H1 (cell line): ENCODE measurements at regions not wholly inside any gene's neighbourhood (a gene's known extent, or its start where the extent isn't known, plus 50 kb on each side); places are given as distances from the start of the nearest gene placed in this dataset.

Experiments
- CTCF ChIA-PET: fragments of 300-600 bp; sonication (Branson Sonifier 250); formaldehyde crosslinking; loops from one replicate; lab custom pipeline; 2021; ENCODE audit not compliant: partially characterized antibody; lab: Charles Lee
- POLR2A ChIA-PET: fragments of 300-600 bp; sonication (Branson Sonifier 250); formaldehyde crosslinking; loops from one replicate; lab custom pipeline; 2021; ENCODE audit warnings: inconsistent platforms; ENCODE audit not compliant: partially characterized antibody; lab: Charles Lee
- DNase-seq, 2 experiments: peaks; one replicate each; pipeline versions ENCODE4 v3.0.0 to v3.0.0-alpha.2; 2010 to 2022; ENCODE audit warnings: low spot score in 2 of 2, low read depth in 1 of 2, mixed read lengths in 1 of 2
- FAIRE-seq: peaks from 2 replicates; lab custom pipeline; 2011; peaks lifted over from hg19 to GRCh38; lab: Jason Lieb, UNC
- H2AFZ ChIP-seq: 2 replicates; pipeline ENCODE4 v1.8.1; 2012; ENCODE audit warnings: low read length, inconsistent platforms
- H2AK5ac ChIP-seq: 2 replicates; pipeline ENCODE4 v1.6.1; 2013; ENCODE audit warnings: low read depth, low read length
- H2BK120ac ChIP-seq: replicated peaks from 2 replicates; pipeline ENCODE3; 2013; ENCODE audit warnings: low read depth, low read length, inconsistent platforms
- H2BK12ac ChIP-seq: 2 replicates; pipeline ENCODE4 v1.6.1; 2013; ENCODE audit warnings: low read depth, low read length
- H2BK15ac ChIP-seq: 2 replicates; pipeline ENCODE4 v1.6.1; 2013; ENCODE audit warnings: low read length
- H2BK20ac ChIP-seq: 2 replicates; pipeline ENCODE4 v1.6.1; 2013; ENCODE audit warnings: low read length
- H2BK5ac ChIP-seq: 2 replicates; pipeline ENCODE4 v1.6.1; 2013; ENCODE audit warnings: low read depth, low read length
- H3K14ac ChIP-seq: 2 replicates; pipeline ENCODE4 v1.6.1; 2013; ENCODE audit warnings: inconsistent platforms; ENCODE audit not compliant: insufficient read length
- H3K18ac ChIP-seq: 2 replicates; pipeline ENCODE4 v1.6.1; 2013; ENCODE audit warnings: low read length; ENCODE audit errors: extremely low read depth
- H3K23ac ChIP-seq: 2 replicates; pipeline ENCODE4 v1.6.1; 2013; ENCODE audit warnings: inconsistent platforms; ENCODE audit not compliant: insufficient read length
- H3K23me2 ChIP-seq: 2 replicates; pipeline ENCODE4 v1.6.1; 2013; ENCODE audit warnings: low read depth, low read length
- H3K27ac ChIP-seq: 2 replicates; pipeline ENCODE4 v1.6.1; 2011; ENCODE audit warnings: low read depth, low read length, inconsistent platforms
- H3K27me3 ChIP-seq, 4 experiments: replicated peaks in 1 of 4; 1 replicate in 1 of 4; 2 replicates in 3 of 4; pipeline versions ENCODE4 v1.6.1 to v1.8.1; 2011 to 2013; ENCODE audit warnings: low read length in 3 of 4, mild to moderate bottlenecking in 3 of 4, inconsistent platforms in 2 of 4, mixed read lengths in 2 of 4, moderate library complexity in 1 of 4; ENCODE audit not compliant: control insufficient read depth in 3 of 4, insufficient read depth in 3 of 4; ENCODE audit errors: extremely low read depth in 1 of 4
- H3K36me3 ChIP-seq, 4 experiments: 2 replicates each; pipeline versions ENCODE4 v1.6.1 to v1.8.1; 2011 to 2013; ENCODE audit warnings: mild to moderate bottlenecking in 4 of 4, low read length in 3 of 4, moderate library complexity in 2 of 4, control low read depth in 1 of 4, inconsistent platforms in 1 of 4; ENCODE audit not compliant: insufficient read depth in 4 of 4, control insufficient read depth in 2 of 4
- H3K4ac ChIP-seq: replicated peaks from 2 replicates; pipeline ENCODE3; 2013; ENCODE audit warnings: low read length, low read depth, mixed read lengths, inconsistent platforms; ENCODE audit not compliant: insufficient read length
- H3K4me1 ChIP-seq, 4 experiments: replicated peaks in 1 of 4; 1 replicate in 1 of 4; 2 replicates in 3 of 4; pipeline versions ENCODE4 v1.6.1 to v1.8.1; 2011 to 2013; ENCODE audit warnings: low read length in 3 of 4, inconsistent platforms in 2 of 4, mixed read lengths in 1 of 4; ENCODE audit not compliant: insufficient read depth in 4 of 4, control insufficient read depth in 3 of 4
- H3K4me2 ChIP-seq, 2 experiments: 2 replicates each; pipeline versions ENCODE4 v1.6.1 to v1.8.1; 2011 to 2013; ENCODE audit warnings: low read depth in 2 of 2, low read length in 2 of 2, control low read depth in 1 of 2, inconsistent platforms in 1 of 2, mild to moderate bottlenecking in 1 of 2; ENCODE audit not compliant: insufficient read depth in 1 of 2
- H3K4me3 ChIP-seq, 4 experiments: fragments of 200-600, 300-600 bp in 1 of 4; sonication (generic), shearing (Covaris generic), sonication (Bioruptor Twin) in 1 of 4; 2 replicates each; pipeline versions ENCODE4 v1.5.1 to v1.8.1; 2011 to 2016; ENCODE audit warnings: low read length in 4 of 4, low read depth in 3 of 4, control low read depth in 2 of 4, inconsistent platforms in 2 of 4, mild to moderate bottlenecking in 2 of 4, mixed read lengths in 1 of 4, moderate library complexity in 1 of 4; ENCODE audit not compliant: insufficient read depth in 2 of 4; ENCODE audit errors: extremely low read depth in 1 of 4
- H3K56ac ChIP-seq: replicated peaks from 2 replicates; pipeline ENCODE3; 2013; ENCODE audit warnings: low read depth, mild to moderate bottlenecking, mixed read lengths, low read length, inconsistent platforms; ENCODE audit not compliant: insufficient read length
- H3K79me1 ChIP-seq: 2 replicates; pipeline ENCODE4 v1.6.1; 2013; ENCODE audit warnings: low read depth, low read length, control low read depth
- H3K79me2 ChIP-seq, 2 experiments: 2 replicates each; pipeline versions ENCODE4 v1.6.1 to v1.8.1; 2012 to 2013; ENCODE audit warnings: low read length in 2 of 2, mild to moderate bottlenecking in 2 of 2, inconsistent platforms in 1 of 2; ENCODE audit not compliant: insufficient read depth in 2 of 2, control insufficient read depth in 1 of 2
- H3K9ac ChIP-seq, 4 experiments: replicated peaks in 1 of 4; 1 replicate in 1 of 4; 2 replicates in 3 of 4; pipeline versions ENCODE4 v1.6.1 to v1.8.1; 2011 to 2013; ENCODE audit warnings: low read depth in 3 of 4, low read length in 3 of 4, control low read depth in 2 of 4, mild to moderate bottlenecking in 2 of 4, moderate library complexity in 2 of 4, inconsistent platforms in 1 of 4; ENCODE audit errors: extremely low read depth in 1 of 4
- H3K9me3 ChIP-seq, 2 experiments: 2 replicates each; pipeline versions ENCODE4 v1.6.1 to v1.8.1; 2012 to 2013; ENCODE audit warnings: mild to moderate bottlenecking in 2 of 2, moderate library complexity in 2 of 2, control low read depth in 1 of 2, inconsistent platforms in 1 of 2, low read depth in 1 of 2, low read length in 1 of 2, mixed read lengths in 1 of 2; ENCODE audit not compliant: insufficient read depth in 2 of 2
- H4K20me1 ChIP-seq, 2 experiments: replicated peaks in 1 of 2; 2 replicates each; pipeline versions ENCODE3 to v1.8.1; 2011 to 2013; ENCODE audit warnings: inconsistent platforms in 2 of 2, low read length in 2 of 2, mild to moderate bottlenecking in 1 of 2; ENCODE audit not compliant: insufficient read depth in 2 of 2, control insufficient read depth in 1 of 2
- H4K5ac ChIP-seq: 2 replicates; pipeline ENCODE4 v1.6.1; 2013; ENCODE audit warnings: low read length, low read depth, mixed read lengths, inconsistent platforms; ENCODE audit not compliant: insufficient read length
- H4K8ac ChIP-seq: 2 replicates; pipeline ENCODE4 v1.8.0; 2013; ENCODE audit warnings: mild to moderate bottlenecking, moderate library complexity, low read length, inconsistent platforms; ENCODE audit not compliant: insufficient read depth; ENCODE audit errors: extremely low read depth
- H4K91ac ChIP-seq: replicated peaks from 2 replicates; pipeline ENCODE3; 2013; ENCODE audit warnings: low read length, mixed read lengths, inconsistent platforms; ENCODE audit not compliant: insufficient read length
- CEBPB ChIP-seq: IDR thresholded peaks from 2 replicates; pipeline ENCODE4 v1.6.1; 2012; ENCODE audit warnings: low read depth, low read length
- HDAC2 ChIP-seq, 2 experiments: fragments of 300-600 bp in 1 of 2; sonication (generic) in 1 of 2; IDR thresholded peaks; 2 replicates each; pipeline ENCODE4 v1.6.1; 2011 to 2012; ENCODE audit warnings: low read depth in 2 of 2, low read length in 2 of 2, mild to moderate bottlenecking in 2 of 2, moderate library complexity in 2 of 2, borderline replicate concordance in 1 of 2, inconsistent platforms in 1 of 2
- RFX5 ChIP-seq: IDR thresholded peaks from 2 replicates; pipeline ENCODE4 v1.6.1; 2011; ENCODE audit warnings: low read depth, low read length, improper control_type of control experiment, borderline replicate concordance
- SRF ChIP-seq: IDR thresholded peaks from 2 replicates; pipeline ENCODE4 v1.6.1; 2011; ENCODE audit warnings: mild to moderate bottlenecking, low read depth, low read length, moderate library complexity
- TBP ChIP-seq: IDR thresholded peaks from 2 replicates; pipeline ENCODE4 v1.6.1; 2011; ENCODE audit warnings: low read depth, low read length, improper control_type of control experiment
- TEAD4 ChIP-seq: IDR thresholded peaks from 2 replicates; pipeline ENCODE4 v1.6.1; 2012; ENCODE audit warnings: low read depth, low read length, inconsistent platforms, mixed read lengths
- WGBS, 2 experiments: shearing (Covaris generic) in 1 of 2; methylation state at CpG; one replicate each; pipeline versions ENCODE4 v1.1.6 to v1.1.7; 2013 to 2015; ENCODE audit warnings: low lambda C conversion rate in 2 of 2, mixed read lengths in 2 of 2, inconsistent platforms in 1 of 2, low coverage in 1 of 2, missing lambda C conversion rate in 1 of 2; ENCODE audit not compliant: insufficient replicate concordance in 2 of 2, insufficient coverage in 1 of 2, insufficient read length in 1 of 2; ENCODE audit errors: extremely low coverage in 1 of 2, missing lambda C conversion rate in 1 of 2; 5-methylcytosine and 5-hydroxymethylcytosine counted together
- TF ChIP-seq, protein P1 (sequence below), 3 experiments: IDR thresholded peaks; 1 replicate in 2 of 3; 2 replicates in 1 of 3; pipeline versions ENCODE4 v1.5.1 to v1.6.1; 2011; ENCODE audit warnings: low read length in 3 of 3, mild to moderate bottlenecking in 3 of 3, inconsistent platforms in 2 of 3, low read depth in 1 of 3, moderate library complexity in 1 of 3; ENCODE audit not compliant: insufficient read depth in 1 of 3; ENCODE audit errors: control extremely low read depth in 1 of 3

DNA sequence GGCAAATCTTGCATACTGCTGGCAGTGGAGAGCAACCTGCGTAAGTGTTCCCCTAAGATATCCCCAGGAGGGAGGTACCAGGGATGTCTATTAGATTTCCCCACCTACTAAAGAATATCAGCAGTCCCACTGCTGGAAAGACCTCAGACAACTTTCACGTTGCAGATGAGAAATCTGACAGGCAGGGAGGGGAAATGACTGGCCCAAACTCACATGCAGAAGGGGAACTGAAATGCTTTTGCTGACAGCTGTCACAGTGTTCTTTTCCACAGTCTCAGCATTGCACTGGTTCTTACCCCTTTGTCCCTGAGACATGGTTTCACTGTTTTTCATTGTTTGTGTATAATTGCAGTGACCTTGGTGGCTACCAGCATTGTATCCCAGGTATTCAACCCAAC lies 84.8 kb upstream of the ATP1A1 start:
- FAIRE-seq: no peak
- ChIA-PET CTCF (no interaction called here), POLR2A (no interaction called here)
- no peak for TF ChIP-seq RFX5
- no peak for TF ChIP-seq HDAC2 (IDR thresholded peaks at IDR 0.05; ENCODE audit: borderline replicate concordance in 1 of 2, low read depth in 2 of 2, low read length in 2 of 2)
- TF ChIP-seq, protein P1, sequence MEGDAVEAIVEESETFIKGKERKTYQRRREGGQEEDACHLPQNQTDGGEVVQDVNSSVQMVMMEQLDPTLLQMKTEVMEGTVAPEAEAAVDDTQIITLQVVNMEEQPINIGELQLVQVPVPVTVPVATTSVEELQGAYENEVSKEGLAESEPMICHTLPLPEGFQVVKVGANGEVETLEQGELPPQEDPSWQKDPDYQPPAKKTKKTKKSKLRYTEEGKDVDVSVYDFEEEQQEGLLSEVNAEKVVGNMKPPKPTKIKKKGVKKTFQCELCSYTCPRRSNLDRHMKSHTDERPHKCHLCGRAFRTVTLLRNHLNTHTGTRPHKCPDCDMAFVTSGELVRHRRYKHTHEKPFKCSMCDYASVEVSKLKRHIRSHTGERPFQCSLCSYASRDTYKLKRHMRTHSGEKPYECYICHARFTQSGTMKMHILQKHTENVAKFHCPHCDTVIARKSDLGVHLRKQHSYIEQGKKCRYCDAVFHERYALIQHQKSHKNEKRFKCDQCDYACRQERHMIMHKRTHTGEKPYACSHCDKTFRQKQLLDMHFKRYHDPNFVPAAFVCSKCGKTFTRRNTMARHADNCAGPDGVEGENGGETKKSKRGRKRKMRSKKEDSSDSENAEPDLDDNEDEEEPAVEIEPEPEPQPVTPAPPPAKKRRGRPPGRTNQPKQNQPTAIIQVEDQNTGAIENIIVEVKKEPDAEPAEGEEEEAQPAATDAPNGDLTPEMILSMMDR (IDR thresholded peaks at IDR 0.05; ENCODE audit: control extremely low read depth in 1 of 3, insufficient read depth in 1 of 3, low read depth in 1 of 3, low read length in 3 of 3): no peak
- TF ChIP-seq SRF: no peak
- no peak for TF ChIP-seq TBP
- TF ChIP-seq TEAD4: no peak
- TF ChIP-seq CEBPB: no peak

More for the DNA sequence above, 84.8 kb upstream of the ATP1A1 start:
- no peak overlapping the region for H4K8ac ChIP-seq
- no peak overlapping the region for H2BK12ac ChIP-seq
- no peaks in the 10 kb centered on the region for H3K79me1 ChIP-seq
- H3K4me3 ChIP-seq: no peak overlapping the region
- no peak overlapping the region for H2BK15ac ChIP-seq
- no peak overlapping the region for H3K27ac ChIP-seq
- no peak overlapping the region for H4K5ac ChIP-seq
- H2AK5ac ChIP-seq: no peak overlapping the region
- no peak overlapping the region for H3K14ac ChIP-seq
- no peaks in the 10 kb centered on the region for H3K4me1 ChIP-seq
- no peak overlapping the region for H2AFZ ChIP-seq
- H3K4ac ChIP-seq: no peak overlapping the region
- no peaks in the 10 kb centered on the region for H3K79me2 ChIP-seq
- H2BK5ac ChIP-seq: no peak overlapping the region
- H3K56ac ChIP-seq: no peak overlapping the region
- H4K20me1 ChIP-seq: no peaks in the 10 kb centered on the region
- H3K9me3 ChIP-seq: no peaks in the 10 kb centered on the region
- no peak overlapping the region for H3K18ac ChIP-seq
- H3K9ac ChIP-seq: no peak overlapping the region
- H3K4me2 ChIP-seq: no peak overlapping the region
- 74% methylated on average over 2 of the region's 2 CpGs; no CpG with 5 or more reads in 1 of the 2 experiments for WGBS, 2 experiments
- H2BK20ac ChIP-seq: no peak overlapping the region
- no peaks in the 10 kb centered on the region for H3K23me2 ChIP-seq
- no peaks in the 10 kb centered on the region for H3K36me3 ChIP-seq
- H4K91ac ChIP-seq: no peak overlapping the region
- H2BK120ac ChIP-seq: no peak overlapping the region
- no peaks in the 10 kb centered on the region for H3K27me3 ChIP-seq
- H3K23ac ChIP-seq: no peak overlapping the region
- DNase-seq: no peak
